Kidney epithelial cell (primary cell): ENCODE measurements at regions not wholly inside any gene's neighbourhood (a gene's known extent, or its start where the extent isn't known, plus 50 kb on each side); places are given as distances from the start of the nearest gene placed in this dataset.

ENCODE experiments used
- DNase-seq: peaks from one replicate; pipeline ENCODE4 v3.0.0-alpha.2; 2010; ENCODE audit warnings: low read depth
- H3K27me3 ChIP-seq: 2 replicates; pipeline ENCODE4 v1.6.0; 2011; ENCODE audit warnings: low read length; ENCODE audit not compliant: control insufficient read depth, insufficient read depth
- H3K36me3 ChIP-seq: 2 replicates; pipeline ENCODE4 v1.5.1; 2011; ENCODE audit warnings: low read length; ENCODE audit not compliant: control insufficient read depth, insufficient read depth
- H3K4me3 ChIP-seq: 2 replicates; pipeline ENCODE4 v1.5.1; 2011; ENCODE audit warnings: low read depth, mild to moderate bottlenecking, control low read depth, low read length
- TF ChIP-seq, protein P1 (sequence below): IDR thresholded peaks from 2 replicates; pipeline ENCODE4 v1.5.1; 2011; ENCODE audit warnings: mild to moderate bottlenecking, moderate library complexity, low read length, control low read depth, inconsistent platforms; ENCODE audit not compliant: insufficient read depth, poor library complexity, severe bottlenecking

DNA sequence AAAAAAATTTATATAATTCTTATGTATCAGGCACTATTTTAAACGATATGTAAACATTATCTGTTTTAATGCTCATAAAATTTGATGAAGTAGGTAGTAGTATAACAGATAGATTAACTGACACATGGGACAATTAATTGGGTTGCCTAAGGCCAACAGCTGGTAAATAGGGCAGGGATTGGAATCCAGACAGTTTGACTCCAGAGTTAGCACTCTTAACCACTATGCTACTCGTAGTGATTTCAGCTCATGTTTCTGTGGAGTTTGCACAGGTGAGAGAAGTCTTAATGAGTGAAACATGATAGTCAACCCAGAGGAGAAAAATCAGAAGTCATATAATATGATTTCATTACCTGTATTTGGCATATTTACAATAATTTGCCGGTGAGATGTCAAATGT is 126.0 kb upstream of the WDFY3 start:
- Histone ChIP-seq H3K27me3 (no peaks in the 10 kb centered on the region), H3K4me3 (no peak overlapping the region), H3K36me3 (no peaks in the 10 kb centered on the region)
- TF ChIP-seq, protein P1, sequence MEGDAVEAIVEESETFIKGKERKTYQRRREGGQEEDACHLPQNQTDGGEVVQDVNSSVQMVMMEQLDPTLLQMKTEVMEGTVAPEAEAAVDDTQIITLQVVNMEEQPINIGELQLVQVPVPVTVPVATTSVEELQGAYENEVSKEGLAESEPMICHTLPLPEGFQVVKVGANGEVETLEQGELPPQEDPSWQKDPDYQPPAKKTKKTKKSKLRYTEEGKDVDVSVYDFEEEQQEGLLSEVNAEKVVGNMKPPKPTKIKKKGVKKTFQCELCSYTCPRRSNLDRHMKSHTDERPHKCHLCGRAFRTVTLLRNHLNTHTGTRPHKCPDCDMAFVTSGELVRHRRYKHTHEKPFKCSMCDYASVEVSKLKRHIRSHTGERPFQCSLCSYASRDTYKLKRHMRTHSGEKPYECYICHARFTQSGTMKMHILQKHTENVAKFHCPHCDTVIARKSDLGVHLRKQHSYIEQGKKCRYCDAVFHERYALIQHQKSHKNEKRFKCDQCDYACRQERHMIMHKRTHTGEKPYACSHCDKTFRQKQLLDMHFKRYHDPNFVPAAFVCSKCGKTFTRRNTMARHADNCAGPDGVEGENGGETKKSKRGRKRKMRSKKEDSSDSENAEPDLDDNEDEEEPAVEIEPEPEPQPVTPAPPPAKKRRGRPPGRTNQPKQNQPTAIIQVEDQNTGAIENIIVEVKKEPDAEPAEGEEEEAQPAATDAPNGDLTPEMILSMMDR, result no peak
- no peak for DNase-seq

DNA sequence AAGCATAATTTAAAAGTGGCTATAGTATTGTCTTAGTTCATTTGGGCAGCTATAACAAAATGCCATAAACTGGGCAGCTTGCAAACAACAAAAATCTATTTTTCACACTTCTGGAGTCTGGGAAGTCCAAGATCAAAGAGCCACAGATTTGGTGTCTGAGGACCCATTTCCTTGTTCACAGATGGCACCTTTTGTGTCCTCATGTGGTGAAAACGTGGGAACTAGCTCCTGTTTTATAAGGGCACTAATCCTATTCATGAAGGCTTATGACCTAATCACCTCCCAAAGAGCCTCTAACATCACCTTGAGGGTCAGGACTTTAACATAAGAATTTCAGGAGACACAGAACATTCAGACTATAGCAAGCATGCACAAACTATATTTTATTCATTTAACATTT is 126.5 kb upstream of the WDFY3 start:
- no peak overlapping the region for H3K4me3 ChIP-seq
- no peaks in the 10 kb centered on the region for H3K36me3 ChIP-seq
- no peaks in the 10 kb centered on the region for H3K27me3 ChIP-seq
- TF ChIP-seq, protein P1, result no peak
- DNase-seq, result no peak

DNA sequence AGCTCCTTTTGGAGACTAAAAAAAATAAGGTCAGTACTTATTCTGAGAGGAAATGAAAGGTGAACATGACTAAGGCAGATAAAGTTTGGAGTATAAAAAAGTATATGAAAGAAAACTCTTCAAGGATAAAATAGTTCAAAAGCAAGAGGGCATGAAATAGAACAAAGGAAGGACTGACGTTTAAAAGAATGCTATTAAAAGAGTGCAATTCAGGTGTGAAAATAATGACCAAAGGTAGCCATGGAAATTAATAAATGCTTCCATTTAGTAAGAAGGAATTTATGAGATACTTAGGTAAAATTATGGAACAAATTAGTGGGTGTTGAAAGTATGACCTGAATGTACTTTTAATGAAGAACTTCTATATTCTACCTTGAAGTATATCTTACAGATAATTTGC is 128.2 kb upstream of the WDFY3 start:
- TF ChIP-seq, protein P1, result no peak

DNA sequence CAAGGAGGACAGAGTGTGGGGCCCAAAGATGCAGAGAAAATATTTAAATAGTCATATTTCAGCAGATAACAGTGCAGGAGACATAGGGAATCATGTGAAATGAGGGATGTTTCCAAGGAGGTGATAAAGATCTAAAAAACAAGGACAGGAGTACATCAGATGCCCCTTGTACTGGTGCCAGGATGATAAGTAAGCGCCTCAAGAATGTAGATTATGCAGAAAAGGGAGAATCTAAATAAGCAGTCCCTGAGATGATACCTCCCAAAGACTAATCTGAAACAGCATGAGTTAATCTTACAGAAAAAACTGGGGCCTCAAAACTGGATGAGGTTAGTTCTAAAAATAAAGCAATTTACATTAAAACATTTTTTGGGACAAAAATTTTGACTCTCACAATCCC is 136.1 kb upstream of the WDFY3 start:
- Histone ChIP-seq H3K27me3 (no peaks in the 10 kb centered on the region), H3K4me3 (no peak overlapping the region), H3K36me3 (no peaks in the 10 kb centered on the region)
- TF ChIP-seq, protein P1, result no peak
- no peak for DNase-seq

More for the DNA sequence above, 128.2 kb upstream of the WDFY3 start:
- Histone ChIP-seq H3K36me3 (no peaks in the 10 kb centered on the region), H3K4me3 (no peak overlapping the region), H3K27me3 (no peaks in the 10 kb centered on the region)
- DNase-seq, result no peak

DNA sequence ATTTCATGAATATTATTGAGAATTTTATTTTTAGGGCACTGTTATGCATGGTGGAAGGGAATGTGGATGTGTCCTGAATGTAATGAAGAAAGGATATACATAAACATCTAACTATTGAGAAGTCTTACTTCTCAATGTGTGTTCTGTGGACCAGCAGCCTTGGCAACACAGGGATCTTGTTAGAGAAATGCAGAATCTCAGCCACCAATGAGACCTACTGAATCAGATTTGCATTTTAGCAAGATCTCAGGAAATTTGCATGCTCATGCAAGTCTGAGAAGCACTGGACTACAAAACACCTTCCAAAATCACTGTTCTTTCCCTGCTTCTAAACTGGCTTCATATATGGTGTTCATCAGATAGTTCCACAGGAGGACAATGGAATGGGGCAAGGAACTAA is 139.7 kb upstream of the WDFY3 start:
- no peak for DNase-seq
- TF ChIP-seq, protein P1, result no peak
- H3K36me3 ChIP-seq, result no peaks in the 10 kb centered on the region
- no peaks in the 10 kb centered on the region for H3K27me3 ChIP-seq
- H3K4me3 ChIP-seq, result no peak overlapping the region

DNA sequence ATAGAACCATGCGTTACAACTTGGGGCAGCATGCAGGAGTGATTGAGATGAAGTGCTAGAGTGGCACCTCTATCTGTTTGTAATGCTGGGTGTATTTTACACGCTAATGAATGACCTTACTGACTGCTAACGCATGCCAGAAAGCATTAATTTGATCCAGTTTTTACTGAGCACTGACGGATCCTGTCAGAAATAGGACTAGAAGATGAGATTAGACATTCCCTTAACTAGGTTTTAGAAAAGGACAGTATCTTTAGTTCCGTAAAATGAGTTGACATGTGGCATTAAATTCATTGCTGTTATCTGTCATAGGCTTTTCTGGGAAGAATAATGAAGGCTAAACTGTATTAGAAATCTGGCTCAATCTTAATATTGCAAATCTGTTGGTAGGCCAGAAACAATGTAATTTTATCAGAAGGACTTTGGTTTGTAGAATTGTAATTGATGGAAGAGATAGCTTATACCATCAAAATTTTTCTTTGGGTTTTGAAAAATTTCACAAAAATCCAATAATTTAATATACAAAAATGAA is 140.4 kb upstream of the WDFY3 start:
- Histone ChIP-seq H3K36me3 (no peaks in the 10 kb centered on the region), H3K27me3 (no peaks in the 10 kb centered on the region), H3K4me3 (no peak overlapping the region)
- no peak for DNase-seq
- TF ChIP-seq, protein P1, result no peak
